Breast epithelium (tissue), 3 donors: ENCODE measurements at regions not wholly inside any gene's neighbourhood (a gene's known extent, or its start where the extent isn't known, plus 50 kb on each side); places are given as distances from the start of the nearest gene placed in this dataset.

Source experiments
- CTCF ChIP-seq, 3 donors: fragments of 450-650 bp; IDR thresholded peaks; one replicate each; pipeline ENCODE4 v1.5.1; 2016 to 2017; ENCODE audit warnings: antibody characterized with exemption in 3 of 3, mild to moderate bottlenecking in 3 of 3, moderate library complexity in 3 of 3
- POLR2A ChIP-seq: fragments of 450-650 bp; IDR thresholded peaks from one replicate; pipeline ENCODE4 v1.6.1; 2016; ENCODE audit warnings: antibody characterized with exemption, mild to moderate bottlenecking, moderate library complexity
- POLR2AphosphoS5 ChIP-seq, 3 donors: sonication (generic); formaldehyde crosslinking; IDR thresholded peaks; one replicate each; pipeline ENCODE4 v1.6.1; 2017; ENCODE audit warnings: antibody characterized with exemption in 3 of 3

- no peak for TF ChIP-seq CTCF (IDR thresholded peaks at IDR 0.05)
- no peak for TF ChIP-seq POLR2A
- no peak for TF ChIP-seq POLR2AphosphoS5 (IDR thresholded peaks at IDR 0.05)
Observed at GRCh38 chr5:3862906-3863305, 267.3 kb downstream of the IRX1 start.
